Left renal cortex interstitium (tissue), 4 donors: ENCODE measurements at regions not wholly inside any gene's neighbourhood (a gene's known extent, or its start where the extent isn't known, plus 50 kb on each side); places are given as distances from the start of the nearest gene placed in this dataset.
A peak's percentile ranks its signal among the peaks of the same experiment; 100 is the strongest.
"Not testable (repeated sequence)": the region's sequence is repeated elsewhere in the genome, so short reads cannot be mapped to it uniquely, and the experiment has no call there.

Experiments
- DNase-seq, 4 donors: peaks; one replicate each; pipeline ENCODE4 v3.0.0-alpha.2; 2013; ENCODE audit warnings: low read depth in 4 of 4, low spot score in 2 of 4, missing footprints in 1 of 4

DNA sequence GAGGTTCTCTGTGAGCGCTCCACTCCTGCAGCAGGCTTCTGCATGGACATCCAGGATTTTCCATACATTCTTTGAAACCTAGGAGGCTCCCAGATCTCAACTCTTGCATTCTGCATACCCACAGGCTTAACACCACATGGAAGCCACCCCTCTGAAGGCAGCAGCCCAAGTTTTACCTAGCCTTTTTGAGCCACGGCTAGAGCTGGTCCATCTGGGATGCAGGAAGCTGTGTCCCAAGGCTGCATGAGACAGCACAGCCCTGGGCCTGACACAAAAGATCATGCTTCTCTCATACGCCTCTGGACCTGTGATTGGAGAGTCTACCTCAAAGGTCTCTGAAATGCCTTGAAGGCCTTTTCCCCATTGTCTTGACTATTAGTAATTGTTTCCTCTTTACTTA is 53.6 kb upstream of the RPRM start:
- DNase-seq = no peak

DNA sequence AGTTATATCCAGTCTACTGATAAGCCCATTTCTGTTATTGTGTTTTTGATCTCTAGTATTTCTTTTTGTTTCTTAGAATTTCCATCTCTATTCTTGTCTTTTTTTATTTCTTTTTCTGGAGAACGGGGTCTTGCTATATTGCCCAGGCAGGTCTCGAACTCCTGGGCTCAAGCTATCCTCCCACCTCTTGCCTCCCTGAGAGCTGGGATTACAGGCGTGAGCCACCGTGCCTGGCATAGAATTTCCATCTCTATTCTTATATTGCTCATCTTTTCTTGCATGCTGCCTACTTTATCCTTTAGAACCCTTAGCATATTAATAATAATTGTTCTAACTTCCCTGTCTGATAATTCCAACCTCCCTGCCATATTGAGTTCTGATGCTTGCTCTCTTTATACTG is 55.2 kb upstream of the RPRM start:
- not testable (repeated sequence) for DNase-seq

DNA sequence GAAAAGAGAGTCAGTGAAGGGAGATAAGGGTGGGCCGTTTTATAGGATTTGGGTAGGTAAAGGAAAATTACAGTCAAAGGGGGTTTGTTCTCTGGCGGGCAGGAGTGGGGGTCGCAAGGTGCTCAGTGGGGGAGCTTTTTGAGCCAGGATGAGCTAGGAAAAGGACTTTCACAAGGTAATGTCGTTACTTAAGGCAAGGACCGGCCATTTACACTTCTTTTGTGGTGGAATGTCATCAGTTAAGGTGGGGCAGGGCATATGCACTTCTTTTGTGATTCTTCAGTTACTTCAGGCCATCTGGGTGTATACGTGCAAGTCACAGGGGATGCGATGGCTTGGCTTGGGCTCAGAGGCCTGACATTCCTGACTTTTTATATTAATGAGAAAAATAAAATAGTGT is 56.0 kb upstream of the RPRM start:
- not testable (repeated sequence) for DNase-seq

DNA sequence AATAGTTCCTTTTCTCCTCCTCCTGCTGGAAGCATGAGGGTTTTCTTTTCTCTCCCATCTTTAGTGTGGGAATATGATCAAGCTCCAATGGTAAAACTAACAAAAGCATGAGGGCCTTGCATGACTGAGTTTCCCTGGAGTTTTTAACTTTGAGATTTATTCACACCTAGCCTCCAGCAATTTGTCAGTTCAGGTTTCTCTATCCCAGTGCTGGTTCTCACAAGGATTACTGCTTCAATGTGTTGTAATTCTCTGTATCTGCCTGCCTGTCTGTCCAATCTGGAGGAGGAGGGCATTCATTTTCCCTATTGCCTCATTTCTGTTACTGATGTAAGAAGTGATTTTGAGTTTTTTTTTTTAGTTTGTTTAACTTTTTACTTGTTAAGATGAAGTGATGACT is 57.6 kb upstream of the RPRM start:
- peak in 1 of 4 donors; percentile 15 for DNase-seq

DNA sequence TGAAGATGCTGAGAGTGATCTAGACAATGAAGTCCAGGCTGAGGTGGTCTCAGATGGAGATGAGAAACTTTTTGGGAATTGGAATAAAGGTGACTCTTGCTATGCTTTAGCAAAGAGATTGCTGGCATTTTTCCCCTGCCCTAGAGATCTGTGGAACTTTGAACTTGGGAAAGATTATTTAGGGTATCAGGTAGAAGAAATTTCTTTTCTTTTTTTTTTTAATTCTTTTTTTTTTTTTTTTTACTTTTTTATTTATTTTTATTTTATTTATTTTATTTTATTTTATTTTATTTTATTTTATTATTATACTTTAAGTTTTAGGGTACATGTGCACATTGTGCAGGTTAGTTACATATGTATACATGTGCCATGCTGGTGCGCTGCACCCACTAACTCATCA is 59.5 kb upstream of the RPRM start:
- not testable (repeated sequence) for DNase-seq

DNA sequence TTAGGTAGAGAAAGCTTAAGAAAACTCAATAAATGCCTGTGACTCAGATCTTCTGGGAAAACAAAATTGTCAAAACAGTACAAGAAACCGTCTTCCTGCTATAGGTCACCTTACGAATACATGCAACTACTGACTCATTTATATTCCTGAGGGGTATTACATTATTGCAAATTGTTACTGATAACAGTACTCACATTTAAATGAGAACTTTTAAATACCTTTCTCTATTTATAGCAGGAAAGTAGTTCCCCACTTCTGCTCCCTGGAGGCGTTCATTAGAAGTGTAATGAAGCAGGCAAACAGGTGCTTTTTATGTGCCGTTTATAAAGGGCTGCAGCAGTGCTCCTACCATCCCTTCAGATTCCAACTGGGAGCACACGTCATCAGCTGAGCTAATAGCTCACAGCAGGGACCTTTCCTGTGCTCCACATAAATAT is 65.1 kb upstream of the RPRM start:
- DNase-seq = peak in 2 of 4 donors; percentile 3 to 13

DNA sequence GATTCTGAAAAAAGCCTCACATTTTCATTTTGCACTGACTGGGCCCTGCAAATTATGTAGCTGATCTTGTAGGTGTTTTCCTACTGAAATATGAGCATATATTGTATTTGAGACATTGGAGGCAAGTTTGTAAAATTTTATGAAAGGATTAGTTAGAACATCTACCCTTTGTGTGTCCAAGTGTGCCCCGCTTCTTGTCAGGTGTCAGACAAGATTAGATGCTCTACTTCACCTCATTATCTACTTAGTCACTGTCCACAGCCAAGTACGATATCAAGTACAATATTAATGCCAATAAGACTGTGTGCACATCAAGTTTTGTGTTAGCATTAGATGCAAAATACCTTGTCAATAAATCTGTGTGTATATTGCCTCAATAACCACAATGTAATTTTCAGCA is 67.8 kb upstream of the RPRM start:
- DNase-seq = no peak

DNA sequence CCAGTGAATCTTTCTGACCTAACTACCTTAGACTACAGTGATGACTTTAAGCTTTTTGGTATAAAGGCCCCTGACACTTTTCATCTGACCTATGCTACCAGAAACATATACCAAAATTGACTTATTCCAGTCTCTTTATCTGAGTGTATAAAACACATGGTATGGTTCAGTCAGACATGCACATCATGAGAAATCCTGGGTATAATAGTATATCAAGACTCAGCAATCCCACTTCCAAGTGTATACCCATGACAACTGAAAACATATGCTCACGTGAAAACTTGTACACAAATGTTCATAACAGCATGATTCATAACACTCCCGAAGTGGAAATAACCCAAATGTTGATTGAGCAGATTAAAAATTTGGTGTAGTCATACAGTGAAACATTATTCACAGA is 70.0 kb upstream of the RPRM start:
- no peak for DNase-seq

DNA sequence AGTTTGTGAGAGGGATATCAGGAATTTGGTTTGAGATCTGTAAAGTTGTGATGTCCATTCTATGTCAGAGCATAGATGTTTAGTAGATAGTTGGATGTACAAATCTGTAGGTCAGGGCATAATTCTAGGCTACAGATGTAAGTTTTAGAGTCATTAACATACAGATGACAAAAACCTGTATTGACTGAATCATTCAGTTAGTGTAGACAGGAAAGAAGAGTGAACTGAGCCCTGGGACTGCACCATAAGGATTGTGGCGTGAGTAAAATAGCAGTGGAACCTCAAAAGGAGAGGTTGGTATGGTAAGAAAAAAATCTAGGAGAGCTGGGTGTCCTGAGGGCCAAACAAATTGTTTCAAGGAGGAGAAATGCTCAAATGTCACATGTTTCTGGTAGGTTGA is 73.1 kb upstream of the RPRM start:
- no peak for DNase-seq

DNA sequence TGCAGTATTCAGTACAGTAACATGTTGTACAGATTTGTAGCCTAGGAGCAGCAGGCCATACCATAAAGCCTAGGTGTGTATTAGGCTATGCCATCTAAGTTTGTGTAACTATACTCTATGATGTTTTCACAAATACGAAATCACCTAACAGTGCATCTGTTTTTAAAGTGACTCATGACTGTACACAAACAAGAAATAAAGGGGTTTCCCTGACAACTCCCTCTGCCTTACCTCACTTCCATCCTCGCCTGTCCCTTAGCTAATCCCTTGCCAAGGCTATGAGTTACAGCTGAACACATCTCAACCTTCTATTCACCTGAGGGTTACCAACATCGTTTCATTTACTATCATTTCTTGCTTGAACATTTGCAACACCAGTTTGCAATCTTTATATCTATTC is 78.6 kb upstream of the RPRM start:
- no peak for DNase-seq

DNA sequence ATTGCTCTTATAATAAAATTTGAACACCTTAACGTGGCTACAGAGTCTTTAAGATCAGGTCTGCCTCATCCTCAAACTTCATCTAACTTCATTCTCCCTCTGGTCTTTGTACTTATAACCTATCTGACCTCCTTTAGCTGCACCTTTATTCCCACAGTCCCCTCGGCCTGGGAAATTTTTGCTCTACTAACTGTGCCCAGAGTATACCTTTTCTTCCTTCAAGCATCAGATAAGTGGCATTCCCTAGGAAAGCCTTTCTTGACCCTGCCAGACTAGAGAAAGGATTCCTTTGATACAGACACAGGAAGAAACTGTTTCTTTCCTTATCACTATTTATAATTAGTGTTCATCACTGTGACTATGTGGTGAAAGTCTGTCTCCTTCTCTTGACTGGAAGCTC is 79.2 kb upstream of the RPRM start:
- DNase-seq = no peak

DNA sequence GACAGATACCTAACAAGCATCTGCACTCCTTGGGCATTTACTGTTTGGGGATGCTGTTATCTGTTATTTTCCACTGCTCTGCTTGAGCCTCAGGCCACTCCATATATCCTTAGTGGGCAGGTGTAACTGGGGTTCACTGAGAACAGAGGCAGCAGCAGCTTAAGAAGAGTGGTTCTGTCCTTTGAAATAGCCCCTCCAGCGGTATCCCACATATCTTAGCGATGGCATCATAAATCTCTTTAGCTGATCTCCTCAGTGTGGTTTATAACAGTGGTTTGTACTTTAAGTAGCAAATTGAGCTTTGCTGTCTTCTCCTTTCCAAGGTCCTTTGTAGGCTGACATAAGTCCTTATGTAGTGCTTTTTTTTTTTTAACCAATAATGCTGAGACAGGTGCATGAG is 79.7 kb upstream of the RPRM start:
- no peak for DNase-seq

DNA sequence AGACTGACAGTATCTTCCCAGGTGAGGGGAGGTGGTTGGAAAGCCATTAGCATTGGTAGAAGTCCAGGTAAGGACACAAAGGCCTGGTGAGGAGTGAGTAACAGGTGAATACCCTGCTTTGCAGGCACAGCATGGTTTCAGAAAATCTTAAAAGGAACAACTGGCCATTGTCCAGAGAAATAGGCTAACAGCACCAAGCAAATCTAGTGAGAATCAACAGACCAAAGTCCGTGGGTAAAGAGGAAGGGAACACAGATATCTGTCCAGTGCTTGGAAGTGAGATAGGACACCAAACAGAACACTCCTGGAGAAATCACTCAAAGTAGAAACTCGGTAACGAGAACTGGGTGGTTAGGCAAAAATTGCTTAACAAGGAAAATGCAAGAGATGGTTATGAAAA is 88.8 kb upstream of the RPRM start:
- no peak for DNase-seq

DNA sequence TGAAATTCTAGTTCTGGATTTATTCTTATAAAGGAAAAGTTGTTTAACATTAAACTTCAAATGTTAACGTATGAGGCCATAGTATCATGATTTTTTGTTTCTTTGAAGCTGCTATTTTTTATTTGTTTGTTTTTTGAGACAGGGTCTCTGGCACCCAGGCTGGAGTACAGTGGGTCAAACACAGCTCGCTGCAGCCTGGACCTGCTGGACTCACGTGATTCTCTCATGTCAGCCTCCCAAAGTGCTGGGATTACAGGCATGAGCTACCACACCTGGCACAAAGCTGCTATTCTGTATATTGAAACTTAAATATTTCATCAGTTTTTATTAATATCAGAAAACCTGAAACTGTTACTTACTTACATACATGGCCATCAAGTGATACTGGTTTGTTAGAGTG is 89.5 kb upstream of the RPRM start:
- DNase-seq = no peak

DNA sequence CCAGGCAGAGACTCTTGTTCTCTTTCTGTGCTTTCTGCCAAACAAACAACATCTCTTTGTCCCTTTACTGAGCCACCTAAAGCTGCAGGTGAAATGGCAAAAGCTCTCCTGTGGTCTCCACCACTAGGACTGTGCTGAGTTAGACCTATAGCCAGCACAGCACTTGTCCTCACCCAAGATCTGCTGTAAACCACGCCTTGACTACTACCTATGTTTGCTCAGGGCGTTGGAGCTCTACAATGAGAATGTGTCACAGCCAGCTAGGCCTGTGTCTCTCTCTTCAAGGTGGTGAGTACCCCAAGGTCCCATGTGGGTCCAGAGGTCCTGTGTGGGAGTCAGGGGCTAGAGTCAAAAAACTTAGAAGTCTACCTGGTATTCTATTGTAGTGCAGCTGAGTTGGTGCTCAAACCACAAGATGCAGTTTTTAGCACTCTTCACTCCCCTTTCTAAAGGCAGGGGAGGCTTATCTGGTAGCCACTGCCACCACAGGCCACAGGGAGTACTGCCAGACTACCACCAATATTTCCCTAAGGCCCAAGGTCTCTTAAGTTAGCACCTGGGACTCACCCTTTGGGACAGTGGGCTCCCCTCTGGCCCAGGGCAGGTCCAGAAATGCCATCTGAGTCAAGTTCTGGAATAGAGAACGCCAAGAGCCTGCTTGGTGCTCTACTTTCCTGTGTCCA is 96.8 kb upstream of the RPRM start:
- DNase-seq = no peak

DNA sequence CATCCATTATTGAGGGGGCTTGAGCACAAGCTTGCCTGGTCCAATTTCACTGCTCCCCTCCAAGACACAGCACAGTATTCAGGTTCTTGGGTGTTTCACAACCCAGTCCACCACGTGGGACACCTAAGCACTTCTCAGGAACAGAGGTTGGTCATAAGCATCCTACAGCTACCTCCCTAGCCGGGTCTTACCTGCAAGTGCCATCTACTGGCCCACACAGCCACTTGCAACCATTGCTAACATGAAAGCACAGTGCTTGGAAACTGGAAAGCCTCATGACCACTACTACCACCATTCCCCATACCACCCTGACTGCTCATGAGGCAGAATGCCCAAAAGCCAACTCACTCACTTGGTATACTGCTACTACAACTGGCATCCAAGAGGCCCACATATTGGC is 105.7 kb upstream of the RPRM start:
- DNase-seq = no peak

DNA sequence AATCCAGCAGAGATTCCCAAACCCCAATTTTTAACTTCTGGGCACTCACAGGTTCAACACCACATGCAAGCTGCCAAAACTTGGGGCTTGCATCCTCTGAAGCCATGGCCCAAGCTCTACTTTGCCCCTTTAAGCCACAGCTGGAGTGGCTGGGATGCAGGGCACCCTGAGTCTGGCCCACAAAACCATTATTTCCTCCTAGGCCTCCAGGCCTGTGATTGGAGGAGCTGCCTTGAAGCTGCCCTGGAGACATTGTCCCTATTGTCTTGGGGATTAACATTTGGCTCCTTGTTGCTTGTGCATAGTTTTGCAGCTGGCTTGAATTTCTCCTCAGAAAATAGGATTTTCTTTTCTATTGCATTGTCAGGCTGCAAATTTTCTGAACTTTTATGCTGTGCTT is 109.8 kb upstream of the RPRM start:
- DNase-seq = no peak

DNA sequence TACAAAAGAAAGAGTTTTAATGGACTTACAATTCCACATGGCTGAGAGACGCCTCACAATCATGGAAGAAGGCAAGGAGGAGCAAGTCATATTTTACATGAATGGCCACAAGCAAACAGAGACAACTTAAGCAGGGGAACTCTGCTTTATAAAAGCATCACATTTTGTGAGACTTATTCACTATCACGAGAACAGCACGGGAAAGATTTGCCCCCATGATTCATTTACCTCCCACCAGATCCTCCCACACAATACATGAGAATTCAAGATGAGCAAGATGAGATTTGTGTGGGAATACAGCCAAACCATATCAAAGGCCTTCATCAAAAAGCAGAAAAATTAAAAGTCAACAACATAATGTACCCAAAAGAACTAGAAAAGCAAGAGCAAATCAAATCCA is 111.0 kb upstream of the RPRM start:
- DNase-seq = no peak

DNA sequence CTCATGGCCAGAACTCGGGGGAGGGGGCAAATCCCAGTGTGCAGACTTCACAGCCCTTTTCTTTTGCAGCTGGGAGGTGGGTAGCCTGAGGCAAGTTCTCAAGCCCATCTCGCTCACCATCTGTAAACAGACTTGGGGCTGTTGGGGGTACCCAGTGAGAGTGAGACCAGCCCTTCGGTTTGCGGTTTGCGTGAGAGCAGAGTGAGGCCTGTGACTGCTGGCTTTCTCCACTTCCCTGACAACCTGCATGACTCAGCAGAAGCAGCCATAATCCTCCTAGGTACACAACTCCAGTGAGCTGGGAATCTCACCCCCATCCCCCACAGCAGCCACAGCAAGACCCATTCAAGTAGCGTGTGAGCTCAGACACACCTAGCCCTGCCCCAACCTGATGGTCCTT is 114.5 kb upstream of the RPRM start:
- not testable (repeated sequence) for DNase-seq

DNA sequence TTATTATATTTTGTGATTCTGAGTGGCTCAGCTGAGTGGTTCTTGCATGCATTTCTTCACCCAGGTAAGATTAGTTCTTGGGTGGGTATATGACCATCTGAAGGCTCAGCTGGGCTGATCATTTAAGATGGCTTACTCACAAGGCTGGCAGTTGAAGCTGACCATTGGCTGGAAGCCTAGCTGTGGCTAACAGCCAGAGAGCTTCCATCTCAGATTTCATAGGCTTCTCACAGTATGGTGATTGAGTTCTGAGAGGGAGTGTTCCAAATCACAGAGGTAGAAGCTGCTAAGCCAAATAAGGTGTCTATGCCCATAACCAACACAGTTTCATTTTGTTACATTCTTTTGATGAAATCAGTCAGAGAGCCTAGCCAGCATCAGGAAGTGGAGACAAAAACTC is 117.4 kb upstream of the RPRM start:
- no peak for DNase-seq

DNA sequence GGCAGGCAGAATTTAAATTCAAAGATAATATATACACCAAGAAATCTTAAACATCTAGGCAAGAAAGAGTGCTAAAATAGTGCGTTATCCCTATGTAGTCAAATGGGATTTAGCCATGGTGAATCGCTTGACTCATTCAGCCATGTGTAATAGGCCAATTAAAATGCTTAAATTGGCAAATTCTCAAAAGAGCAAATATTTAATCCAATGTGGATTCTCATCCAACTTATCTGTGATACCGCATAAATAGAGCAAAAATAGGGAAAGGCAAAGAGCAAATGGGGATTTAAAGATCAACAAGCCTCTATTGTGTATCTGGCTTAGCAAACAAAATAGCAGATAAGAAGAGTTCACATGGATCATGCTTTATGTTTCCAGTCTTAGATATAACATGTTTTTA is 123.2 kb upstream of the RPRM start:
- no peak for DNase-seq

DNA sequence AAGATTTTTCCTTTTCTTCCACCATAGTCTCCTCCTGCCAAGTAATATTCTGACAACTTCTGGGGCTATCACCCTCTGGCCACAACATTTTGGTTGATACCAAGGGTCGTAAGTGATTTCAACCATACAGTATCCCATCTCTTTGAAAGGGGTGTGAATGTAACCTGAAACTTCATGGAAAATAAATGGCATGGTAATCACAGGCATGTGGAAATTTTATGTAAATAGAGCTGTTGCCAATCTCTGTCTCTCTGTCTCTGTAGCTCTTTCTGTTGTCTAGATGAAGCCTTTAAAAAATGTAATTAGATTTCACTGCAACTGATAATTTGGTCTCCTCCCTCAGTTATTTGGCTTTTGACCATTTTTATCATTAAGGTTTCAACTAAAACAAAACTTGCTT is 125.6 kb upstream of the RPRM start:
- no peak for DNase-seq

DNA sequence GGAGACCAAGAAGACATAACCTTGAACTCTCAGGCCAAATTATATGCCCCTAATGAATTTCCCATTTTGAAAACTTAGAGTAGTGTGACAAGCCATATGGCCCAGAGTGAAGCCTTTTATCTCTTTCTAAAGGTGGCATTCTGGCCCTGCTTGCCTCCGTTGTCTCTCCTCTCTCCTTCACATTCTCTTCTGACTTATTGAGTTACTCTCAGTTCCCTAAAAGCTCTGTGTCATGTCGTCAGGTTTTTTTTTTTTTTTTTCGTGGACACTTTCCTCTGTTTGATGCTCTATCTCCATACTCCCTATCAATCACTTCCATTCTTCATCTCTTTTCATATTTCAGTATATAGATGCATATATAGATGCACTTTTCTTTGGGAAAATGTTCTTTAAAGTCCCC is 128.1 kb upstream of the RPRM start:
- DNase-seq = no peak
